ENCODE measurements at regions not wholly inside any gene's neighbourhood (a gene's known extent, or its start where the extent isn't known, plus 50 kb on each side); places are given as distances from the start of the nearest gene placed in this dataset.
"Not testable (repeated sequence)": the region's sequence is repeated elsewhere in the genome, so short reads cannot be mapped to it uniquely, and the experiment has no call there.

- H3K27ac Mint-ChIP-seq, result no peak overlapping the region
Observed at GRCh38 chr6:81552644-81553043, 199.8 kb downstream of the TENT5A start.

GRCh38 chr6:81547149-81547548, 205.3 kb downstream of the TENT5A start:
- Mint-ChIP-seq H3K36me3 (no peaks in the 10 kb centered on the region), H3K27ac (no peak overlapping the region), H3K9me3 (peaks cover 8 to 12% of the 10 kb centered on the region in 2 donors)
- no peak for DNase-seq (ENCODE audit: low spot score in 2 of 2)
- no peak for ATAC-seq

More at GRCh38 chr6:81552644-81553043, 199.8 kb downstream of the TENT5A start:
- Mint-ChIP-seq H3K36me3 (no peaks in the 10 kb centered on the region), H3K9me3 (peaks cover 8 to 9% of the 10 kb centered on the region in 2 donors)
- DNase-seq (ENCODE audit: low spot score in 2 of 2) (no peak), ATAC-seq (no peak)

GRCh38 chr6:81534934-81535465, 217.5 kb downstream of the TENT5A start:
- H3K9me3 Mint-ChIP-seq, result peaks cover 11 to 12% of the 10 kb centered on the region in 2 donors
- ATAC-seq (no peak), DNase-seq (ENCODE audit: low spot score in 2 of 2) (no peak)
- H3K36me3 Mint-ChIP-seq, result no peaks in the 10 kb centered on the region
- H3K27ac Mint-ChIP-seq, result no peak overlapping the region

GRCh38 chr6:81531869-81532561, 220.5 kb downstream of the TENT5A start:
- no peak for ATAC-seq
- DNase-seq (ENCODE audit: low spot score in 2 of 2), result no peak
- Mint-ChIP-seq H3K9me3 (peaks cover 7 to 8% of the 10 kb centered on the region in 2 donors), H3K36me3 (no peaks in the 10 kb centered on the region), H3K27ac (no peak overlapping the region)

- Mint-ChIP-seq H3K9me3 (peaks cover 3 to 15% of the 10 kb centered on the region in 2 donors), H3K36me3 (no peaks in the 10 kb centered on the region), H3K27ac (no peak overlapping the region)
- DNase-seq (ENCODE audit: low spot score in 2 of 2), result no peak
- no peak for ATAC-seq
Observed at GRCh38 chr6:81517455-81517854, 235.0 kb downstream of the TENT5A start.

- H3K36me3 Mint-ChIP-seq, result no peaks in the 10 kb centered on the region
- H3K27ac Mint-ChIP-seq, result no peak overlapping the region
- DNase-seq (ENCODE audit: low spot score in 2 of 2) (no peak), ATAC-seq (no peak)
- H3K9me3 Mint-ChIP-seq, result peaks cover 3 to 15% of the 10 kb centered on the region in 2 donors
Observed at GRCh38 chr6:81515562-81516453, 236.7 kb downstream of the TENT5A start.

- not testable (repeated sequence) for H3K36me3 Mint-ChIP-seq; DNase-seq (ENCODE audit: low spot score in 2 of 2); H3K9me3 Mint-ChIP-seq; ATAC-seq; H3K27ac Mint-ChIP-seq
Observed at GRCh38 chr6:81514195-81514594, 238.3 kb downstream of the TENT5A start.

GRCh38 chr6:81511423-81511822, 241.1 kb downstream of the TENT5A start:
- no peak overlapping the region for H3K27ac Mint-ChIP-seq
- H3K36me3 Mint-ChIP-seq, result no peaks in the 10 kb centered on the region
- peaks cover 5 to 9% of the 10 kb centered on the region in 2 donors for H3K9me3 Mint-ChIP-seq
- ATAC-seq (no peak), DNase-seq (ENCODE audit: low spot score in 2 of 2) (no peak)

- DNase-seq (ENCODE audit: low spot score in 2 of 2), result no peak
- peaks cover 10% of the 10 kb centered on the region in 2 donors for H3K9me3 Mint-ChIP-seq
- no peak overlapping the region for H3K27ac Mint-ChIP-seq
- H3K36me3 Mint-ChIP-seq, result peaks cover 0 to 7% of the 10 kb centered on the region in 2 donors
- no peak for ATAC-seq
Observed at GRCh38 chr6:81495999-81496398, 256.5 kb downstream of the TENT5A start.

GRCh38 chr6:81491454-81492101, 260.9 kb downstream of the TENT5A start:
- DNase-seq (ENCODE audit: low spot score in 2 of 2) (no peak), ATAC-seq (no peak)
- Mint-ChIP-seq H3K27ac (no peak overlapping the region), H3K9me3 (peaks cover 7 to 9% of the 10 kb centered on the region in 2 donors), H3K36me3 (no peaks in the 10 kb centered on the region)

- DNase-seq (ENCODE audit: low spot score in 2 of 2), result no peak
- ATAC-seq, result no peak
- no peak overlapping the region for H3K27ac Mint-ChIP-seq
- peaks cover 0 to 5% of the 10 kb centered on the region in 2 donors for H3K9me3 Mint-ChIP-seq
- H3K36me3 Mint-ChIP-seq, result no peaks in the 10 kb centered on the region
Observed at GRCh38 chr6:81487489-81487888, 265.0 kb downstream of the TENT5A start.

GRCh38 chr6:81486234-81486633, 266.2 kb downstream of the TENT5A start:
- no peak for ATAC-seq
- no peak overlapping the region for H3K27ac Mint-ChIP-seq
- DNase-seq (ENCODE audit: low spot score in 2 of 2), result no peak
- H3K36me3 Mint-ChIP-seq, result no peaks in the 10 kb centered on the region
- peaks cover 0 to 5% of the 10 kb centered on the region in 2 donors for H3K9me3 Mint-ChIP-seq

GRCh38 chr6:81485395-81485794, 267.1 kb downstream of the TENT5A start:
- Mint-ChIP-seq H3K27ac (no peak overlapping the region), H3K9me3 (peaks cover 0 to 5% of the 10 kb centered on the region in 2 donors), H3K36me3 (no peaks in the 10 kb centered on the region)
- no peak for DNase-seq (ENCODE audit: low spot score in 2 of 2)
- ATAC-seq, result no peak

- no peak for DNase-seq (ENCODE audit: low spot score in 2 of 2)
- Mint-ChIP-seq H3K9me3 (no peaks in the 10 kb centered on the region), H3K27ac (no peak overlapping the region), H3K36me3 (no peaks in the 10 kb centered on the region)
- ATAC-seq, result no peak
Observed at GRCh38 chr6:81484251-81484650, 268.2 kb downstream of the TENT5A start.

- no peaks in the 10 kb centered on the region for H3K36me3 Mint-ChIP-seq
- ATAC-seq (no peak), DNase-seq (ENCODE audit: low spot score in 2 of 2) (no peak)
- no peak overlapping the region for H3K27ac Mint-ChIP-seq
- peaks cover 4 to 5% of the 10 kb centered on the region in 2 donors for H3K9me3 Mint-ChIP-seq
Observed at GRCh38 chr6:81480139-81480538, 272.3 kb downstream of the TENT5A start.

GRCh38 chr6:81476881-81477280, 275.6 kb downstream of the TENT5A start:
- Mint-ChIP-seq H3K9me3 (peaks cover 4 to 5% of the 10 kb centered on the region in 2 donors), H3K36me3 (no peaks in the 10 kb centered on the region), H3K27ac (no peak overlapping the region)
- DNase-seq (ENCODE audit: low spot score in 2 of 2), result no peak
- ATAC-seq, result no peak

GRCh38 chr6:81475646-81476045, 276.8 kb downstream of the TENT5A start:
- no peaks in the 10 kb centered on the region for H3K36me3 Mint-ChIP-seq
- ATAC-seq (no peak), DNase-seq (ENCODE audit: low spot score in 2 of 2) (no peak)
- H3K9me3 Mint-ChIP-seq, result peaks cover 5 to 7% of the 10 kb centered on the region in 2 donors
- H3K27ac Mint-ChIP-seq, result no peak overlapping the region

Data from activated naive CD4-positive, alpha-beta T cell treated with anti-CD3 and anti-CD28 coated beads, Interleukin-2, amount 50 U/mL, for 72 hours (primary cell).